Hepatocyte (in vitro differentiated cells): ENCODE measurements at regions not wholly inside any gene's neighbourhood (a gene's known extent, or its start where the extent isn't known, plus 50 kb on each side); places are given as distances from the start of the nearest gene placed in this dataset.

Experiments
- EZH2 ChIP-seq: fragments of 200-600 bp; sonication (generic); IDR thresholded peaks from 2 replicates; pipeline ENCODE4 v1.6.1; 2016; ENCODE audit warnings: antibody characterized with exemption, mild to moderate bottlenecking, borderline replicate concordance
- EZH2phosphoT487 ChIP-seq: fragments of 200-600 bp; sonication (generic); IDR thresholded peaks from one replicate; pipeline ENCODE4 v1.6.1; 2018; ENCODE audit warnings: antibody characterized with exemption, mild to moderate bottlenecking, low read depth, moderate library complexity; ENCODE audit not compliant: unreplicated experiment, severe bottlenecking
- TF ChIP-seq, protein P1 (sequence below): fragments of 200-600 bp; sonication (generic); IDR thresholded peaks from 2 replicates; pipeline ENCODE4 v1.5.1; 2016; ENCODE audit warnings: antibody characterized with exemption, mild to moderate bottlenecking; ENCODE audit not compliant: poor library complexity

DNA sequence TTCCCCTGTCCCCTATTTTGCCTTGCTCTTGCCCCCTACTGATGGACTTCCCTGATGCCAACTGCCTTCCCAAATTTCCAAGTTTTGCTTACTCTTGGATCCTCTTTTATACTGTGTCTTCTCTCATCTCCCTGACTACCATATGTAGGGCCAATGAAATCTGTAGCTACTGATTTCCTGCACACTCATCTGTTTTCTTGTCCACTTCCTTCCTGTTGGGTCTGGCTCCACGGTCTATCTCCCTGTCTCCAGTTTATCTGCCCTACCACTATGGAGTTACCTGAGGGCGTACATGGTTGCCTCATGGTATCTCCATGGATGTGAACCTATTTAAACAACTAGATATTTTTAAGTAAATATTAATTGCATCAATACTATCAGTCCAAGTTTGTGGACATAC is 140.3 kb upstream of the MCHR2 start:
- TF ChIP-seq, protein P1, sequence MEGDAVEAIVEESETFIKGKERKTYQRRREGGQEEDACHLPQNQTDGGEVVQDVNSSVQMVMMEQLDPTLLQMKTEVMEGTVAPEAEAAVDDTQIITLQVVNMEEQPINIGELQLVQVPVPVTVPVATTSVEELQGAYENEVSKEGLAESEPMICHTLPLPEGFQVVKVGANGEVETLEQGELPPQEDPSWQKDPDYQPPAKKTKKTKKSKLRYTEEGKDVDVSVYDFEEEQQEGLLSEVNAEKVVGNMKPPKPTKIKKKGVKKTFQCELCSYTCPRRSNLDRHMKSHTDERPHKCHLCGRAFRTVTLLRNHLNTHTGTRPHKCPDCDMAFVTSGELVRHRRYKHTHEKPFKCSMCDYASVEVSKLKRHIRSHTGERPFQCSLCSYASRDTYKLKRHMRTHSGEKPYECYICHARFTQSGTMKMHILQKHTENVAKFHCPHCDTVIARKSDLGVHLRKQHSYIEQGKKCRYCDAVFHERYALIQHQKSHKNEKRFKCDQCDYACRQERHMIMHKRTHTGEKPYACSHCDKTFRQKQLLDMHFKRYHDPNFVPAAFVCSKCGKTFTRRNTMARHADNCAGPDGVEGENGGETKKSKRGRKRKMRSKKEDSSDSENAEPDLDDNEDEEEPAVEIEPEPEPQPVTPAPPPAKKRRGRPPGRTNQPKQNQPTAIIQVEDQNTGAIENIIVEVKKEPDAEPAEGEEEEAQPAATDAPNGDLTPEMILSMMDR: no peak
- no peak for TF ChIP-seq EZH2phosphoT487
- TF ChIP-seq EZH2: no peak
